ENCODE measurements at regions not wholly inside any gene's neighbourhood (a gene's known extent, or its start where the extent isn't known, plus 50 kb on each side); places are given as distances from the start of the nearest gene placed in this dataset.
A peak's percentile ranks its signal among the peaks of the same experiment; 100 is the strongest.

DNA sequence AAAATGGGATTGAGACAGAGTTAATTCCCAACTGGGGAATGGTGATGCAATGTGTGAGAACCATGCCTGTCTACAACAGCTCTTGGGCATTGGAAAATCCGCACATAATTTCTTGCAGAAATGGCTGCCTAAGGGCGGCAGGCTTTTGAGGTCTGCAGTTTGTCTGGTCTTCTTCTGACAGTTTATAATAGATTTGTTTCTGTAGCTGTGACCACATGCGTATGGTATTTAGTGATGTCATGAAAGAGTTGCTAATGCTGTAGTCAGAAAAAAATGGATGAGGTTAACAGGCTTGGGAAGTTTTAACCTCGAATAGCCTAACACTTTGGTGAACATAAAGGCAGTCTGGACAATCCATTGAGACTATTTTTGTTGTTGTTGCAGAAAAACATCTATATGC lies 544.1 kb upstream of the AMELY start:
- Mint-ChIP-seq H3K4me3 (no peak overlapping the region), H3K27me3 (peaks cover 38% of the 10 kb centered on the region), H3K36me3 (no peaks in the 10 kb centered on the region), H3K4me1 (peaks cover 10% of the 10 kb centered on the region), H3K27ac (no peak overlapping the region), H3K9me3 (peaks cover 11% of the 10 kb centered on the region)
- ATAC-seq: no peak

DNA sequence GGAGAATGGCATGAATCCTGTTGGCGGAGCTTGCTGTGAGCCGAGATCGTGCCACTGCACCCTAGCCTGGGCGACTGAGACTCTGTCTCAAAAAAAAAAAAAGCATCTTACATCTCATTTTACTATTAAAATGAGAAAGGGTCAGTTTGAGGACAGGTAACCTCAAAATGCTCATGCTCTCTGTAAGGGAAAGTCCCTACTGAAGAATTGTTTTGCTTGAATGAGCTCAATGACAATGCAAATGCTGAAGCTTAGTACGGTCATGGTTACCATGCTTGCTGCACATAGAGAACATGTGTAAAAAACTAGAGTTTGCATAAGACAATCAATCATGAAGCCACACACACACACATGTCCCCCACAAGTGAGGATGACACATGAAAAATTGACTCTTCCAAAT lies 541.8 kb upstream of the AMELY start:
- Mint-ChIP-seq H3K4me3 (no peak overlapping the region), H3K36me3 (no peaks in the 10 kb centered on the region), H3K9me3 (peaks cover 6% of the 10 kb centered on the region), H3K4me1 (peaks cover 10% of the 10 kb centered on the region), H3K27ac (no peak overlapping the region), H3K27me3 (peaks cover 16% of the 10 kb centered on the region)
- ATAC-seq: peak; percentile 79

DNA sequence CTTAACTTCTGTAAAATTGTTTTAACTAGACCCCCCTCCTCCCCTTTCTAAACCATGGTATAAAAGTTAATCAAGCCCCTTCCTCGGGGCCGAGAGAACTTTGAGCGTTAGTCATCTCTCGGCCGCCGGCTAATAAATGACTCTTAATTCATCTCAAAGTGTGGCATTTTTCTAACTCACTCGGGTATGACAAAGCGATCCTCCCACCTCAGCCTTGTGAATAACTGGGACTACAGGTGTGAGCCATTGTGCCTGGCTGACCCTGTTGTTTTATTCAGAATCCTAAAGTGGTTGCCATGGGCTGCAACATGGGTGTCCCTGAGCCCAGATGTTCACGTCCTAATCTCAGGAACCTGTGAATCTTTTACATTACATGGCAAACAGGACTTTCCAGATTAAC lies 540.7 kb upstream of the AMELY start:
- no peak for ATAC-seq
- Mint-ChIP-seq H3K4me1 (peaks cover 10% of the 10 kb centered on the region), H3K27me3 (peaks cover 27% of the 10 kb centered on the region), H3K36me3 (no peaks in the 10 kb centered on the region), H3K9me3 (peaks cover 6% of the 10 kb centered on the region), H3K4me3 (no peak overlapping the region), H3K27ac (no peak overlapping the region)

DNA sequence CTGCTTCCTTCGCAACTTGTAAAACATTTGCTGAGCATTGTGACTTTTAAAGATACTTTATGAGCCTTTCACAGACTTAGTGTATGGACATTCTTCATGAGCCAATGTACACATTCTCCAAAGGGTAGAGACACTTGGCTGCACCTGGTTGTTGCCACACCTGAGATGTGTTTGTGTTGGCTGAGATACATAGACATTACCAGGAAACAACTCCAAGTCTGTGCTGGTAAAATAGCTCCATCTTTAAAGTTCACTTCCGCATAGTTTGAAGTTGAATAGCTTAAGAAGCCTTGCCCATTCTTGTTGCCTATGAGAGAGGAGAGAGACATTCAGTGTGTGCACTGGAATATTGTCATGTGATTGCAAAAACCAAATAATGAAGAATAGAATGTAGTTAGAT lies 538.3 kb upstream of the AMELY start:
- peaks cover 6% of the 10 kb centered on the region for H3K9me3 Mint-ChIP-seq
- no peaks in the 10 kb centered on the region for H3K36me3 Mint-ChIP-seq
- H3K4me3 Mint-ChIP-seq: no peak overlapping the region
- peaks cover 28% of the 10 kb centered on the region for H3K27me3 Mint-ChIP-seq
- no peak overlapping the region for H3K27ac Mint-ChIP-seq
- ATAC-seq: no peak
- peaks cover 10% of the 10 kb centered on the region for H3K4me1 Mint-ChIP-seq

- no peak for ATAC-seq
- peaks cover 10% of the 10 kb centered on the region for H3K4me1 Mint-ChIP-seq
- peaks cover 28% of the 10 kb centered on the region for H3K27me3 Mint-ChIP-seq
- H3K9me3 Mint-ChIP-seq: peaks cover 6% of the 10 kb centered on the region
- H3K36me3 Mint-ChIP-seq: no peaks in the 10 kb centered on the region
- no peak overlapping the region for H3K27ac Mint-ChIP-seq
- no peak overlapping the region for H3K4me3 Mint-ChIP-seq
Measured at GRCh38 chrY:7448687-7449086, 537.1 kb upstream of the AMELY start.

- Mint-ChIP-seq H3K9me3 (peaks cover 5% of the 10 kb centered on the region), H3K27ac (no peak overlapping the region), H3K27me3 (peaks cover 25% of the 10 kb centered on the region), H3K4me1 (peaks cover 7% of the 10 kb centered on the region), H3K4me3 (no peak overlapping the region), H3K36me3 (no peaks in the 10 kb centered on the region)
- ATAC-seq: no peak
Measured at GRCh38 chrY:7447881-7448516, 536.4 kb upstream of the AMELY start.

- no peak for ATAC-seq
- H3K9me3 Mint-ChIP-seq: no peaks in the 10 kb centered on the region
- H3K4me1 Mint-ChIP-seq: no peaks in the 10 kb centered on the region
- no peaks in the 10 kb centered on the region for H3K36me3 Mint-ChIP-seq
- no peak overlapping the region for H3K4me3 Mint-ChIP-seq
- H3K27ac Mint-ChIP-seq: no peak overlapping the region
- peaks cover 12% of the 10 kb centered on the region for H3K27me3 Mint-ChIP-seq
Measured at GRCh38 chrY:7444141-7444540, 532.6 kb upstream of the AMELY start.

DNA sequence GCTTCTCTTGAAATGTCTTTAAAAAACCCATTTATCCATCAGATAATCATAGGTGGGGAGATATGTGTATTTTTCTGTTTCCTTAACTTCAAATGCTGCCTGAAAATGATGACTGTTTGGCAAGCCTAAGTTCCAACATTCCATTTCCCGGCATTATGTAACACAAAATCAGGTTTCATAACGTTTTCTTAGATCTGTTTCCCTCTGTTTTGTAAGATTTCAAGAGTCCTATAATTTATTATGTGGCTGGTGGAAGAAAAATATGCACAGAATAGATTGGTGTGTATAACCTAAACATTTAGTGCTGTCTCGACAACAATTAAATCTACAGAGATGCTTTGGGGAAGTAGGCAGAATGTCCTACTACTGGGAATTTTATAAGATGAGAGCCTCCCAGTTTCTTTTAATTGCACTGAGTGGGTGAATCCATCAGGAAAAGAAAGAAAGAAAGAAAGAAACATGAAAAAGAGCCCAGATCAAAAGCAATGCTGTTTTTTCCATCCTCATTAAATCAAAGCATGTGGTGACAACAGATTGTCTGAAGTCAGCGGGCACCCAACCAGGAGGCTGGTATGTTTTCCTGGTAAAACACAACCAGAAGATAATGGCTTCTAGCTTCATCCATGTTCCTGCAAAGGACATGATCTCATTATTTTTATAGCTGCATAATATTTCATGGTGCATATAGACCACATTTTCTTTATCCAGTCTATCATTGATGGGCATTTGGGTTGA lies 529.4 kb upstream of the AMELY start:
- H3K9me3 Mint-ChIP-seq: no peaks in the 10 kb centered on the region
- H3K27me3 Mint-ChIP-seq: no peaks in the 10 kb centered on the region
- H3K4me3 Mint-ChIP-seq: no peak overlapping the region
- H3K36me3 Mint-ChIP-seq: no peaks in the 10 kb centered on the region
- no peak overlapping the region for H3K27ac Mint-ChIP-seq
- ATAC-seq: no peak
- no peaks in the 10 kb centered on the region for H3K4me1 Mint-ChIP-seq

GRCh38 chrY:7437086-7437485 lies 525.5 kb upstream of the AMELY start:
- Mint-ChIP-seq H3K36me3 (no peaks in the 10 kb centered on the region), H3K4me1 (no peaks in the 10 kb centered on the region), H3K4me3 (no peak overlapping the region), H3K27me3 (no peaks in the 10 kb centered on the region), H3K9me3 (no peaks in the 10 kb centered on the region), H3K27ac (no peak overlapping the region)
- no peak for ATAC-seq

- H3K36me3 Mint-ChIP-seq: no peaks in the 10 kb centered on the region
- peaks cover 9% of the 10 kb centered on the region for H3K27me3 Mint-ChIP-seq
- H3K4me1 Mint-ChIP-seq: no peaks in the 10 kb centered on the region
- no peak overlapping the region for H3K27ac Mint-ChIP-seq
- ATAC-seq: no peak
- no peaks in the 10 kb centered on the region for H3K9me3 Mint-ChIP-seq
- no peak overlapping the region for H3K4me3 Mint-ChIP-seq
Measured at GRCh38 chrY:7433817-7434809, 522.6 kb upstream of the AMELY start.

DNA sequence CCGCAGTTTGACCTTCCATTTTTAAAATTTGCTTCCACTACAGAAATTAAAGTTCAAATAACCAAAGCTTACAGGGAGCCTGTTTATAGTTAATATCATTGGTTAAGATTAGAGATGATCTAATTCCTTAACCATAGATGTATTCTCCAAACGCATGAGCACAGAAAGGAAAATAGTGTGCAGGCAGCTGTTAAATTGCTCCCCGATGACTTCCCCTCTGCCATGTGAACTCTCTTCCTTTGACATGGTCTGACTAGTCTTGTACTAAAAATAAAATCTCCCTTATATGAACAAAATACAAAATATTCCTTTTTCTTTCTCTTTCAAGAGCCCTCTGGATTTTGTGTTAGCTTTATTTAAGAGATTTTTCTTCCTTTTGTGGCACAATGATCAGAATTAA lies 507.6 kb upstream of the AMELY start:
- no peak overlapping the region for H3K4me3 Mint-ChIP-seq
- H3K27me3 Mint-ChIP-seq: no peaks in the 10 kb centered on the region
- no peak overlapping the region for H3K27ac Mint-ChIP-seq
- H3K36me3 Mint-ChIP-seq: no peaks in the 10 kb centered on the region
- no peaks in the 10 kb centered on the region for H3K9me3 Mint-ChIP-seq
- ATAC-seq: no peak
- H3K4me1 Mint-ChIP-seq: no peaks in the 10 kb centered on the region

GRCh38 chrY:7417946-7418345 lies 506.4 kb upstream of the AMELY start:
- H3K36me3 Mint-ChIP-seq: no peaks in the 10 kb centered on the region
- H3K4me1 Mint-ChIP-seq: no peaks in the 10 kb centered on the region
- no peak overlapping the region for H3K27ac Mint-ChIP-seq
- ATAC-seq: no peak
- H3K27me3 Mint-ChIP-seq: no peaks in the 10 kb centered on the region
- no peaks in the 10 kb centered on the region for H3K9me3 Mint-ChIP-seq
- H3K4me3 Mint-ChIP-seq: no peak overlapping the region

DNA sequence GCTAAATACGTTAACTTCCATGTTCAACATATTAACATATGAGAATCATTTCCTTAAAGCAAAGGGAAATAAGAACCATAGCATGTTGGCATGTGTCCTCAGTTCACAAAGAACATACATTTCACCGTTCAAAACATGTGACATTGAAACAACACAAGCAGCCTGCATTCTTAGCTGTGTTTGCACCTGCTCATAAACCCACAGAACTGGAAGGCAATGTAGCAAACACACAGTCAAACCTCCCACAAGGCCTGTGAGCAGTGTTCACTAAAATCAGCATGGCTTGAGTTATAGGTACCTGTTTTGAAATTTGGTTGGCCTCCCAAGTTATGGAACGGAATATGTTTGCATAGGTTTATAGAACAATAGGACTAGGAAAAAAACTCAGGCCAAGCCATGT lies 504.9 kb upstream of the AMELY start:
- Mint-ChIP-seq H3K27ac (no peak overlapping the region), H3K4me3 (no peak overlapping the region), H3K4me1 (no peaks in the 10 kb centered on the region), H3K27me3 (no peaks in the 10 kb centered on the region), H3K9me3 (no peaks in the 10 kb centered on the region), H3K36me3 (no peaks in the 10 kb centered on the region)
- ATAC-seq: no peak

DNA sequence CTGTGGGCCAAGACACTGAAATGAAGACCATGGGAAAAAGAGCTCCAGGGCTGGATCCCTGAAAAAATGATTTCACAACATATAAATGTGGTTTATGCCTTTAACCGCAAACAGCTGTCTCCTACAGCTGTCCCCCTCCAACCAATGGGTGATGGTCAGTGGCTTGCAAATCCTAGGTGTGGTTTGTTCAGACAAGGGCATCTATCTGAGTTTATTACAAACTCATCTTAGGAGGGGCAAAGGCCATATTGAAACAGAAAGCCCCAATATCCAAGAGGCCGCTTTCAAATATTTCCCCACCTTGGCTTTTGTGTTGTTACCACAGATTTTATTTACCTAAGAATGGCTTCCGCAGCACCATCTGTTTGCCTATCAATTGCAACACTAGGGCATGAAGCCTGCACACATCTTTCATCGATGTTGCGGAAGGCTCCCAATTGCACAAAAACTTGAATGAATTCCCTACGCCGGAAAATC lies 503.6 kb upstream of the AMELY start:
- H3K27ac Mint-ChIP-seq: no peak overlapping the region
- peaks cover 5% of the 10 kb centered on the region for H3K9me3 Mint-ChIP-seq
- no peak overlapping the region for H3K4me3 Mint-ChIP-seq
- H3K27me3 Mint-ChIP-seq: no peaks in the 10 kb centered on the region
- ATAC-seq: no peak
- H3K4me1 Mint-ChIP-seq: no peaks in the 10 kb centered on the region
- no peaks in the 10 kb centered on the region for H3K36me3 Mint-ChIP-seq

DNA sequence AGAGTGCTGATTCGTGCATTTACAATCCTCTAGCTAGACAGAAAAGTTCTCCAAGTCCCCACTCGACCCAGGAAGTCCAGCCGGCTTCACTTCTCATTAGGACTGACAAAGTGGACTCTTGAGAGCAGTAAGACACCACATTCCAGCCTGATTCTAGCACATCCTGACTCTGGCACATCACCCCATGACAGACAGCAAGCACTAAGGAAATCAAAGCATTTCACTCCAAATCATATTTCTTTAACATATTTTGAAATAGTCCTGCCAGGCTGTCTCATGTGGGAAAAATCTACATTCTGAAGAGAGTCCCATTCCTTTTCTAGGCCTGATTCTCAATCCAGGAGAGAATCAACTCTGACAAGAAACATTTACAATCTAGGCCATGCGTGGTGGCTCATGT lies 478.5 kb upstream of the AMELY start:
- Mint-ChIP-seq H3K4me1 (no peaks in the 10 kb centered on the region), H3K36me3 (peaks cover 35% of the 10 kb centered on the region), H3K4me3 (no peak overlapping the region), H3K27ac (no peak overlapping the region), H3K27me3 (no peaks in the 10 kb centered on the region), H3K9me3 (peaks cover 19% of the 10 kb centered on the region)
- ATAC-seq: no peak
